Smooth muscle cell (in vitro differentiated cells): ENCODE measurements at regions not wholly inside any gene's neighbourhood (a gene's known extent, or its start where the extent isn't known, plus 50 kb on each side); places are given as distances from the start of the nearest gene placed in this dataset.
A peak's percentile ranks its signal among the peaks of the same experiment; 100 is the strongest.

Experiments used
- DNase-seq: peaks from one replicate; lab custom pipeline; 2025; ENCODE audit not compliant: unreplicated experiment; lab: John Stamatoyannopoulos, UW
- H2AFZ ChIP-seq: fragments of 200-600 bp; sonication (generic); 2 replicates; pipeline ENCODE4 v1.6.0; 2016; ENCODE audit warnings: antibody characterized with exemption, low read depth, mild to moderate bottlenecking
- H3F3A ChIP-seq: fragments of 200-600 bp; sonication (generic); 2 replicates; pipeline ENCODE4 v1.6.0; 2017; ENCODE audit warnings: antibody characterized with exemption, low read depth
- H3K27ac ChIP-seq: fragments of 200-600 bp; sonication (generic); 2 replicates; pipeline ENCODE4 v1.5.1; 2016; ENCODE audit warnings: low read depth, mild to moderate bottlenecking
- H3K27me3 ChIP-seq: fragments of 200-600 bp; sonication (generic); 2 replicates; pipeline ENCODE4 v1.6.1; 2016; ENCODE audit warnings: low read depth, mild to moderate bottlenecking
- H3K36me3 ChIP-seq: fragments of 200-600 bp; sonication (generic); 2 replicates; pipeline ENCODE4 v1.5.1; 2016; ENCODE audit warnings: low read depth
- H3K4me1 ChIP-seq: fragments of 200-600 bp; sonication (generic); 2 replicates; pipeline ENCODE4 v1.5.1; 2016; ENCODE audit warnings: low read depth
- H3K4me2 ChIP-seq: fragments of 200-600 bp; sonication (generic); 2 replicates; pipeline ENCODE4 v1.6.0; 2016; ENCODE audit warnings: mild to moderate bottlenecking
- H3K4me3 ChIP-seq: fragments of 200-600 bp; sonication (generic); 2 replicates; pipeline ENCODE4 v1.5.1; 2016; ENCODE audit warnings: mild to moderate bottlenecking
- H3K79me2 ChIP-seq: fragments of 200-600 bp; sonication (generic); 2 replicates; pipeline ENCODE4 v1.6.0; 2016; ENCODE audit warnings: low read depth, mild to moderate bottlenecking
- H3K9ac ChIP-seq: fragments of 200-600 bp; sonication (generic); 2 replicates; pipeline ENCODE4 v1.6.0; 2016; ENCODE audit warnings: low read depth
- H3K9me3 ChIP-seq: fragments of 200-600 bp; sonication (generic); replicated peaks from 2 replicates; pipeline ENCODE4 v1.5.1; 2016; ENCODE audit warnings: low read depth
- H4K20me1 ChIP-seq: fragments of 200-600 bp; sonication (generic); 2 replicates; pipeline ENCODE4 v1.6.0; 2016; ENCODE audit warnings: low read depth
- CTCF ChIP-seq: fragments of 200-600 bp; sonication (generic); IDR thresholded peaks from 2 replicates; pipeline ENCODE4 v1.5.1; 2017; ENCODE audit warnings: borderline replicate concordance, mild to moderate bottlenecking, antibody characterized with exemption; ENCODE audit not compliant: insufficient read depth, poor library complexity, severe bottlenecking
- WGBS: methylation state at CpG from one replicate; pipeline ENCODE4 v1.1.7; 2016; ENCODE audit warnings: low lambda C conversion rate; 5-methylcytosine and 5-hydroxymethylcytosine counted together

- Histone ChIP-seq H3F3A (peaks cover 3% of the 10 kb centered on the region), H3K4me2 (peak overlapping the region; percentile 0), H3K79me2 (no peaks in the 10 kb centered on the region), H3K36me3 (no peaks in the 10 kb centered on the region), H3K9ac (no peak overlapping the region), H3K9me3 (no peaks in the 10 kb centered on the region), H4K20me1 (no peaks in the 10 kb centered on the region), H2AFZ (no peak overlapping the region), H3K4me3 (no peak overlapping the region), H3K27me3 (no peaks in the 10 kb centered on the region), H3K27ac (peak overlapping the region; percentile 17), H3K4me1 (peaks cover 22% of the 10 kb centered on the region)
- TF ChIP-seq CTCF: no peak
- 13% methylated on average over 5 of the region's 5 CpGs for WGBS
- DNase-seq: no peak
These were observed 109.1 kb downstream of the RASSF10 start for GRCh38 chr11:13118194-13118593.

GRCh38 chr11:13118650-13119049, 109.5 kb downstream of the RASSF10 start:
- Histone ChIP-seq H3K4me3 (no peak overlapping the region), H3K36me3 (no peaks in the 10 kb centered on the region), H3F3A (peaks cover 3% of the 10 kb centered on the region), H3K27me3 (no peaks in the 10 kb centered on the region), H2AFZ (no peak overlapping the region), H3K9me3 (no peaks in the 10 kb centered on the region), H3K27ac (no peak overlapping the region), H3K4me1 (peaks cover 22% of the 10 kb centered on the region), H4K20me1 (no peaks in the 10 kb centered on the region), H3K9ac (no peak overlapping the region), H3K4me2 (peak overlapping the region; percentile 0), H3K79me2 (no peaks in the 10 kb centered on the region)
- 90% methylated on average over 3 of the region's 3 CpGs for WGBS
- no peak for TF ChIP-seq CTCF
- DNase-seq: no peak

GRCh38 chr11:13119361-13119760, 110.2 kb downstream of the RASSF10 start:
- Histone ChIP-seq H4K20me1 (no peaks in the 10 kb centered on the region), H3K79me2 (no peaks in the 10 kb centered on the region), H3K27me3 (no peaks in the 10 kb centered on the region), H3K36me3 (no peaks in the 10 kb centered on the region), H3K9ac (no peak overlapping the region), H2AFZ (no peak overlapping the region), H3F3A (peaks cover 3% of the 10 kb centered on the region), H3K27ac (no peak overlapping the region), H3K9me3 (no peaks in the 10 kb centered on the region), H3K4me3 (no peak overlapping the region), H3K4me2 (peak overlapping the region; percentile 0), H3K4me1 (peaks cover 19% of the 10 kb centered on the region)
- no peak for DNase-seq
- TF ChIP-seq CTCF: no peak
- 95% methylated on average over 2 of the region's 2 CpGs for WGBS

GRCh38 chr11:13119941-13120520, 110.9 kb downstream of the RASSF10 start:
- 57% methylated on average over 1 of the region's 1 CpG for WGBS
- H4K20me1 ChIP-seq: no peaks in the 10 kb centered on the region
- H3F3A ChIP-seq: peaks cover 3% of the 10 kb centered on the region
- no peak for TF ChIP-seq CTCF
- H3K4me3 ChIP-seq: no peak overlapping the region
- no peak for DNase-seq
- H3K79me2 ChIP-seq: no peaks in the 10 kb centered on the region
- no peak overlapping the region for H3K4me2 ChIP-seq
- H3K27me3 ChIP-seq: no peaks in the 10 kb centered on the region
- H3K36me3 ChIP-seq: no peaks in the 10 kb centered on the region
- no peak overlapping the region for H3K9ac ChIP-seq
- no peaks in the 10 kb centered on the region for H3K9me3 ChIP-seq
- peaks cover 15% of the 10 kb centered on the region for H3K4me1 ChIP-seq
- peak overlapping the region; percentile 64 for H3K27ac ChIP-seq
- no peak overlapping the region for H2AFZ ChIP-seq
